GM23248 (cell line): ENCODE measurements at regions not wholly inside any gene's neighbourhood (a gene's known extent, or its start where the extent isn't known, plus 50 kb on each side); places are given as distances from the start of the nearest gene placed in this dataset.

ENCODE experiments used
- DNase-seq: peaks from one replicate; pipeline ENCODE4 v3.0.0-alpha.2; 2015
- H2AFZ ChIP-seq: fragments of 200-600 bp; sonication (generic); 2 replicates; pipeline ENCODE4 v1.6.1; 2016; ENCODE audit warnings: antibody characterized with exemption
- H3F3A ChIP-seq: fragments of 200-600 bp; sonication (generic); 2 replicates; pipeline ENCODE4 v1.6.1; 2016; ENCODE audit warnings: mild to moderate bottlenecking, antibody characterized with exemption, mixed run types; ENCODE audit not compliant: insufficient read depth
- H3K27ac ChIP-seq: fragments of 200-600 bp; sonication (generic); 2 replicates; pipeline ENCODE4 v1.5.1; 2016; ENCODE audit warnings: mild to moderate bottlenecking
- H3K27me3 ChIP-seq: fragments of 200-600 bp; sonication (generic); replicated peaks from 2 replicates; pipeline ENCODE4 v1.6.1; 2016; ENCODE audit warnings: mild to moderate bottlenecking; ENCODE audit not compliant: insufficient read depth
- H3K36me3 ChIP-seq: fragments of 200-600 bp; sonication (generic); 2 replicates; pipeline ENCODE4 v1.6.1; 2016; ENCODE audit warnings: low read depth, mild to moderate bottlenecking
- H3K4me1 ChIP-seq: fragments of 200-600 bp; sonication (generic); 2 replicates; pipeline ENCODE4 v1.6.1; 2016; ENCODE audit warnings: mild to moderate bottlenecking; ENCODE audit not compliant: insufficient read depth
- H3K4me2 ChIP-seq: fragments of 200-600 bp; sonication (generic); one replicate; pipeline ENCODE4 v1.6.1; 2016; ENCODE audit warnings: mild to moderate bottlenecking; ENCODE audit not compliant: unreplicated experiment
- H3K4me3 ChIP-seq: fragments of 200-600 bp; sonication (generic); 2 replicates; pipeline ENCODE4 v1.5.1; 2016; ENCODE audit warnings: mild to moderate bottlenecking
- H3K79me2 ChIP-seq: fragments of 200-600 bp; sonication (generic); 2 replicates; pipeline ENCODE4 v1.6.1; 2016; ENCODE audit warnings: mild to moderate bottlenecking; ENCODE audit not compliant: insufficient read depth
- H3K9ac ChIP-seq: fragments of 200-600 bp; sonication (generic); 2 replicates; pipeline ENCODE4 v1.6.1; 2016; ENCODE audit warnings: mild to moderate bottlenecking
- H3K9me2 ChIP-seq: fragments of 200-600 bp; sonication (generic); 2 replicates; pipeline ENCODE4 v1.6.1; 2016; ENCODE audit warnings: mixed run types, mild to moderate bottlenecking, moderate library complexity; ENCODE audit not compliant: insufficient read depth
- H3K9me3 ChIP-seq: fragments of 200-600 bp; sonication (generic); one replicate; pipeline ENCODE4 v1.6.1; 2017; ENCODE audit warnings: low read depth
- H4K20me1 ChIP-seq: fragments of 200-600 bp; sonication (generic); 2 replicates; pipeline ENCODE4 v1.6.0; 2016; ENCODE audit not compliant: insufficient read depth
- EZH2 ChIP-seq: fragments of 200-600 bp; sonication (generic); IDR thresholded peaks from 2 replicates; pipeline ENCODE4 v1.6.1; 2018; ENCODE audit warnings: antibody characterized with exemption, mild to moderate bottlenecking; ENCODE audit not compliant: insufficient read depth, poor library complexity, severe bottlenecking
- EZH2phosphoT487 ChIP-seq: fragments of 200-600 bp; sonication (generic); IDR thresholded peaks from 2 replicates; pipeline ENCODE4 v1.6.1; 2018; ENCODE audit warnings: antibody characterized with exemption, moderate library complexity, mild to moderate bottlenecking, low read depth; ENCODE audit not compliant: insufficient read depth
- WGBS, 2 experiments: methylation state at CpG; one replicate each; pipeline ENCODE4 v1.1.6; 2015 to 2017; ENCODE audit warnings: low lambda C conversion rate in 2 of 2, low coverage in 1 of 2; ENCODE audit errors: missing lambda C conversion rate in 2 of 2; 5-methylcytosine and 5-hydroxymethylcytosine counted together
- in situ Hi-C: fragments of 300-500 bp; cut with MboI; formaldehyde crosslinking; loops from 2 replicates; pipeline ENCODE4 v1.15.0; 2020

- Histone ChIP-seq H3K9me3 (no peaks in the 10 kb centered on the region), H3K4me1 (no peaks in the 10 kb centered on the region), H3K27me3 (no peaks in the 10 kb centered on the region), H3K4me2 (no peak overlapping the region), H3F3A (no peaks in the 10 kb centered on the region), H3K27ac (no peak overlapping the region), H4K20me1 (no peaks in the 10 kb centered on the region), H2AFZ (no peak overlapping the region), H3K9me2 (no peaks in the 10 kb centered on the region), H3K36me3 (no peaks in the 10 kb centered on the region), H3K79me2 (no peaks in the 10 kb centered on the region), H3K9ac (no peak overlapping the region), H3K4me3 (no peak overlapping the region)
- WGBS, 2 experiments = 16 to 22% methylated on average over 4 of the region's 4 CpGs
- DNase-seq = no peak
- TF ChIP-seq EZH2phosphoT487 (no peak), EZH2 (no peak)
- in situ Hi-C loops = no loop called here
Observed at GRCh38 chr2:16958266-16958665, 292.6 kb upstream of the CYRIA start.

GRCh38 chr2:16952805-16953204, 287.2 kb upstream of the CYRIA start:
- no peak overlapping the region for H3K9ac ChIP-seq
- no peaks in the 10 kb centered on the region for H3K9me3 ChIP-seq
- H3K79me2 ChIP-seq = no peaks in the 10 kb centered on the region
- WGBS, 2 experiments = 4 to 6% methylated on average over 1 of the region's 1 CpG
- H3K4me3 ChIP-seq = no peak overlapping the region
- H3K9me2 ChIP-seq = no peaks in the 10 kb centered on the region
- H3K4me2 ChIP-seq = no peak overlapping the region
- H2AFZ ChIP-seq = no peak overlapping the region
- no peaks in the 10 kb centered on the region for H3K27me3 ChIP-seq
- no peaks in the 10 kb centered on the region for H3F3A ChIP-seq
- H4K20me1 ChIP-seq = no peaks in the 10 kb centered on the region
- in situ Hi-C loops = no loop called here
- TF ChIP-seq EZH2phosphoT487 (no peak), EZH2 (no peak)
- no peak for DNase-seq
- no peaks in the 10 kb centered on the region for H3K36me3 ChIP-seq
- no peak overlapping the region for H3K27ac ChIP-seq
- no peaks in the 10 kb centered on the region for H3K4me1 ChIP-seq

GRCh38 chr2:16952368-16952767, 286.7 kb upstream of the CYRIA start:
- H3K36me3 ChIP-seq = no peaks in the 10 kb centered on the region
- H3K27me3 ChIP-seq = no peaks in the 10 kb centered on the region
- no peaks in the 10 kb centered on the region for H4K20me1 ChIP-seq
- H3K4me1 ChIP-seq = no peaks in the 10 kb centered on the region
- TF ChIP-seq EZH2 (no peak), EZH2phosphoT487 (no peak)
- no peak for DNase-seq
- H3K4me2 ChIP-seq = no peak overlapping the region
- no peaks in the 10 kb centered on the region for H3F3A ChIP-seq
- no peaks in the 10 kb centered on the region for H3K9me2 ChIP-seq
- no peak overlapping the region for H3K4me3 ChIP-seq
- H3K9ac ChIP-seq = no peak overlapping the region
- H3K79me2 ChIP-seq = no peaks in the 10 kb centered on the region
- H2AFZ ChIP-seq = no peak overlapping the region
- no peaks in the 10 kb centered on the region for H3K9me3 ChIP-seq
- H3K27ac ChIP-seq = no peak overlapping the region
- in situ Hi-C loops = no loop called here

DNA sequence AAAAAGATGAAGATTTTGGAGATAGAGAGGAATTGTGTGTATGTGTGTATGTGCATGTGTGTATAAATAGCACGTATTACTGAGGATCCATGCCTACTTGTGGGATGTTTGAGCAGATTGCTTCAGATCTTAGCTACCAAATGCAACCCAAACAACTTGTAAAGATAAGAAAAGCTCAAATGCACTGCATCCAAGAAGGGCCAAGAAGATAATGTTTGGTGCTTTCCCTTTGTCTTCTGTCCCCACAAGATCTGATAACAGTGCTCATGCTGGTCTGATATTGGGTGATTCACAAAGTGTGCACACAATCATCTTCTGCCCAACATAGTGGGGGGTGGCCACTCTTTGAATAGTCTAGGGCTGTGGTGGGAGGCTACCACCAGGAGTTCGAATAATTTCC, 284.8 kb upstream of the CYRIA start:
- 20% methylated on average over 2 of the region's 2 CpGs for WGBS, 2 experiments

DNA sequence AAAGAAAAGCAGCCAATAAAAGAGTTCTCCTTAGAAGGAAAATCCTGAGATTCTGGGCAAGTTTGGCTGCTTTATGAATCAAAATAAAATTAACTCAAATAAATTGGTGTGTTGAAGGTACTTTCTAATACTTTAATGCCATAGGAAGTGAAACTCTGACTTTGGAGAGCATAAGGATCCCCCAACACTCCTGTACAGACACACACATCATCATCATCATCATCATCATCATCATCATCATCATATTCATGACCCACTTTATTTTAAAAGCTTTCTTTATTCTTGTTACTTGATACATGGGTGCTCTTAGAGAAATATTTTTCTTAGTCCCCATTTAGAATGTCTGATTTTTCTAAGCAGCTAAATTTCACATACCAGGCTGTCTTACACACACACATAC, 283.1 kb upstream of the CYRIA start:
- TF ChIP-seq EZH2 (no peak), EZH2phosphoT487 (no peak)

More for the DNA sequence above, 284.8 kb upstream of the CYRIA start:
- H3K4me1 ChIP-seq = no peaks in the 10 kb centered on the region
- H4K20me1 ChIP-seq = no peaks in the 10 kb centered on the region
- H3F3A ChIP-seq = no peaks in the 10 kb centered on the region
- no peak for TF ChIP-seq EZH2
- no peak for TF ChIP-seq EZH2phosphoT487
- H3K9me3 ChIP-seq = no peaks in the 10 kb centered on the region
- no peak overlapping the region for H3K27ac ChIP-seq
- no peak overlapping the region for H3K4me3 ChIP-seq
- H3K27me3 ChIP-seq = no peaks in the 10 kb centered on the region
- no peak for DNase-seq
- in situ Hi-C loops = no loop called here
- no peaks in the 10 kb centered on the region for H3K9me2 ChIP-seq
- no peaks in the 10 kb centered on the region for H3K36me3 ChIP-seq
- H3K9ac ChIP-seq = no peak overlapping the region
- no peak overlapping the region for H2AFZ ChIP-seq
- no peak overlapping the region for H3K4me2 ChIP-seq
- H3K79me2 ChIP-seq = no peaks in the 10 kb centered on the region

More for the DNA sequence above, 283.1 kb upstream of the CYRIA start:
- Histone ChIP-seq H2AFZ (no peak overlapping the region), H3K9me2 (no peaks in the 10 kb centered on the region), H3K27ac (no peak overlapping the region), H4K20me1 (no peaks in the 10 kb centered on the region), H3F3A (no peaks in the 10 kb centered on the region), H3K27me3 (no peaks in the 10 kb centered on the region), H3K36me3 (no peaks in the 10 kb centered on the region), H3K79me2 (no peaks in the 10 kb centered on the region), H3K4me3 (no peak overlapping the region), H3K4me1 (no peaks in the 10 kb centered on the region), H3K9me3 (no peaks in the 10 kb centered on the region), H3K9ac (no peak overlapping the region), H3K4me2 (no peak overlapping the region)
- in situ Hi-C loops = no loop called here
- no peak for DNase-seq
